ENCODE measurements at regions not wholly inside any gene's neighbourhood (a gene's known extent, or its start where the extent isn't known, plus 50 kb on each side); places are given as distances from the start of the nearest gene placed in this dataset.

GRCh38 chr2:180882959-180883358, 97.4 kb upstream of the UBE2E3 start:
- DNase-seq (ENCODE audit: low read depth, low spot score) = no peak
- no peak overlapping the region for H2AFZ ChIP-seq (ENCODE audit: low read depth, low read length, poor library complexity, severe bottlenecking)
- H3K79me2 ChIP-seq (ENCODE audit: insufficient read depth, low read length) = no peaks in the 10 kb centered on the region
- no peaks in the 10 kb centered on the region for H3K27me3 ChIP-seq (ENCODE audit: insufficient read depth, low read length)
- H3K9me3 ChIP-seq (ENCODE audit: control insufficient read depth in 1 of 2, insufficient read depth in 1 of 2, low read depth in 1 of 2, low read length in 2 of 2) = no peaks in the 10 kb centered on the region
- ChIA-PET POLR2A (no interaction called here), RAD21 (ENCODE audit: low non-redundant PET in 1 of 2, low total read pairs in 2 of 2, uncharacterized antibody in 2 of 2, unreplicated experiment in 2 of 2) (no interaction called here), CTCF (no interaction called here)
- ATAC-seq = no peak
- H3K4me3 ChIP-seq (replicated peaks in 1 of 2; ENCODE audit: low read depth in 1 of 2, low read length in 2 of 2) = no peak overlapping the region
- H3K36me3 ChIP-seq (ENCODE audit: control insufficient read depth in 1 of 2, insufficient read depth in 2 of 2, low read length in 2 of 2) = no peaks in the 10 kb centered on the region
- intact Hi-C loops (cut with micrococcal nuclease) = no loop called here
- no peak overlapping the region for H3K4me2 ChIP-seq (ENCODE audit: low read length)
- H3K9ac ChIP-seq (ENCODE audit: low read length) = no peak overlapping the region
- H4K20me1 ChIP-seq (ENCODE audit: insufficient read depth) = no peaks in the 10 kb centered on the region
- no peak overlapping the region for H3K27ac ChIP-seq (ENCODE audit: low read depth, low read length)
- no peaks in the 10 kb centered on the region for H3K4me1 ChIP-seq (ENCODE audit: control insufficient read depth in 1 of 2, insufficient read depth in 2 of 2, low read length in 2 of 2)
- BruUV-seq (replicated peaks) = no TSS peak
- TF ChIP-seq ZFX (IDR thresholded peaks at IDR 0.05) = no peak
- TF ChIP-seq CEBPB (IDR thresholded peaks at IDR 0.05; ENCODE audit: low read depth) = no peak
- no peak for TF ChIP-seq FOSL1 (IDR thresholded peaks at IDR 0.05; ENCODE audit: low read depth)
- TF ChIP-seq YY1 (IDR thresholded peaks at IDR 0.05; ENCODE audit: extremely low read depth, insufficient replicate concordance, low read depth, low read length) = no peak
- no peak for TF ChIP-seq JUND (IDR thresholded peaks at IDR 0.05)
- TF ChIP-seq ELF1 (IDR thresholded peaks at IDR 0.05; ENCODE audit: borderline replicate concordance, low read depth) = no peak
- H3K9me2 ChIP-seq (ENCODE audit: insufficient read depth) = no peaks in the 10 kb centered on the region

- H2AFZ ChIP-seq (ENCODE audit: low read depth, low read length, poor library complexity, severe bottlenecking) = no peak overlapping the region
- ChIA-PET RAD21 (ENCODE audit: low non-redundant PET in 1 of 2, low total read pairs in 2 of 2, uncharacterized antibody in 2 of 2, unreplicated experiment in 2 of 2) (no interaction called here), CTCF (no interaction called here), POLR2A (no interaction called here)
- ATAC-seq (no peak), DNase-seq (ENCODE audit: low read depth, low spot score) (no peak)
- no peaks in the 10 kb centered on the region for H3K27me3 ChIP-seq (ENCODE audit: insufficient read depth, low read length)
- H3K4me1 ChIP-seq (ENCODE audit: control insufficient read depth in 1 of 2, insufficient read depth in 2 of 2, low read length in 2 of 2) = no peaks in the 10 kb centered on the region
- H3K4me2 ChIP-seq (ENCODE audit: low read length) = no peak overlapping the region
- no peak overlapping the region for H3K9ac ChIP-seq (ENCODE audit: low read length)
- H3K9me2 ChIP-seq (ENCODE audit: insufficient read depth) = no peaks in the 10 kb centered on the region
- no peaks in the 10 kb centered on the region for H3K36me3 ChIP-seq (ENCODE audit: control insufficient read depth in 1 of 2, insufficient read depth in 2 of 2, low read length in 2 of 2)
- no peaks in the 10 kb centered on the region for H4K20me1 ChIP-seq (ENCODE audit: insufficient read depth)
- no TSS peak for BruUV-seq (replicated peaks)
- H3K4me3 ChIP-seq (replicated peaks in 1 of 2; ENCODE audit: low read depth in 1 of 2, low read length in 2 of 2) = no peak overlapping the region
- H3K9me3 ChIP-seq (ENCODE audit: control insufficient read depth in 1 of 2, insufficient read depth in 1 of 2, low read depth in 1 of 2, low read length in 2 of 2) = no peaks in the 10 kb centered on the region
- no peaks in the 10 kb centered on the region for H3K79me2 ChIP-seq (ENCODE audit: insufficient read depth, low read length)
- intact Hi-C loops (cut with micrococcal nuclease) = no loop called here
- H3K27ac ChIP-seq (ENCODE audit: low read depth, low read length) = no peak overlapping the region
- TF ChIP-seq SRF (IDR thresholded peaks at IDR 0.05; ENCODE audit: low read depth) = no peak
- TF ChIP-seq EZH2 (IDR thresholded peaks at IDR 0.05) = no peak
- TF ChIP-seq ZBTB33 (IDR thresholded peaks at IDR 0.05; ENCODE audit: extremely low read depth, insufficient replicate concordance, low read length) = no peak
- no peak for TF ChIP-seq ZFX (IDR thresholded peaks at IDR 0.05)
- no peak for TF ChIP-seq CBX3 (IDR thresholded peaks at IDR 0.05; ENCODE audit: low read depth)
- no peak for TF ChIP-seq EGR1 (IDR thresholded peaks at IDR 0.05; ENCODE audit: low read depth)
- no peak for TF ChIP-seq YY1 (IDR thresholded peaks at IDR 0.05; ENCODE audit: extremely low read depth, insufficient replicate concordance, low read depth, low read length)
- no peak for TF ChIP-seq FOSL1 (IDR thresholded peaks at IDR 0.05; ENCODE audit: low read depth)
- no peak for TF ChIP-seq EZH2phosphoT487 (IDR thresholded peaks at IDR 0.05; ENCODE audit: borderline replicate concordance)
- TF ChIP-seq JUND (IDR thresholded peaks at IDR 0.05) = no peak
- TF ChIP-seq POLR2A (IDR thresholded peaks at IDR 0.05; ENCODE audit: borderline replicate concordance, extremely low read depth, insufficient read depth, insufficient read length) = no peak
- TF ChIP-seq ZNF274 (IDR thresholded peaks at IDR 0.05; ENCODE audit: low read depth, low read length) = no peak
- TF ChIP-seq REST (IDR thresholded peaks at IDR 0.05; ENCODE audit: low read depth) = no peak
- no peak for TF ChIP-seq POLR2AphosphoS5 (IDR thresholded peaks at IDR 0.05; ENCODE audit: low read depth, low read length)
- no peak for TF ChIP-seq SP1 (IDR thresholded peaks at IDR 0.05; ENCODE audit: low read depth)
- TF ChIP-seq CEBPB (IDR thresholded peaks at IDR 0.05; ENCODE audit: low read depth) = no peak
- no peak for TF ChIP-seq ATF3 (IDR thresholded peaks at IDR 0.05)
Observed at GRCh38 chr2:180876506-180876905, 103.9 kb upstream of the UBE2E3 start.
